ENCODE measurements at regions not wholly inside any gene's neighbourhood (a gene's known extent, or its start where the extent isn't known, plus 50 kb on each side); places are given as distances from the start of the nearest gene placed in this dataset.
"Not testable (repeated sequence)": the region's sequence is repeated elsewhere in the genome, so short reads cannot be mapped to it uniquely, and the experiment has no call there.

DNA sequence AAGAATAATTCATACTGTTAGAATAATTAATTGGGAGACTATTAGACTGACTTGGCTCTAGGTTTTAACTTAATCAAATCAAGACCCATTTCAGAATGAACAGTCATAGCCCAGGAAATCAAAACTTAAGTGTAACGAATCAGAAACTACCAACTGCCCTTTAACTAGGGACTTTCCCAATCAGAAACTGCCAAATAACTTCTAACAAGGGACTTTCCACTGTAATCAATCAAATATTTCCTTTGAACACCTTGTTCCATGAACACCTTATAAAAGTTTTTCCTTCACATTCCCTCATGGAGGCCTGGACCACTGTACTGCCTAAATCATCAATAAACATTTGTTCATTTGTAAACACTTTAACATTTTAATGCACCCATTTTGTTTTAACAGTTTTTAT is 1054.7 kb upstream of the TMPRSS15 start:
- DNase-seq (ENCODE audit: extremely low spot score): no peak
- Histone ChIP-seq H3K36me3 (ENCODE audit: insufficient read depth) (no peaks in the 10 kb centered on the region), H3K4me3 (ENCODE audit: low read depth, low read length) (no peak overlapping the region), H3K4me1 (ENCODE audit: insufficient read depth) (no peaks in the 10 kb centered on the region), H3K27ac (ENCODE audit: low read depth) (no peak overlapping the region)
- 83% methylated on average over 1 of the region's 1 CpG for WGBS

DNA sequence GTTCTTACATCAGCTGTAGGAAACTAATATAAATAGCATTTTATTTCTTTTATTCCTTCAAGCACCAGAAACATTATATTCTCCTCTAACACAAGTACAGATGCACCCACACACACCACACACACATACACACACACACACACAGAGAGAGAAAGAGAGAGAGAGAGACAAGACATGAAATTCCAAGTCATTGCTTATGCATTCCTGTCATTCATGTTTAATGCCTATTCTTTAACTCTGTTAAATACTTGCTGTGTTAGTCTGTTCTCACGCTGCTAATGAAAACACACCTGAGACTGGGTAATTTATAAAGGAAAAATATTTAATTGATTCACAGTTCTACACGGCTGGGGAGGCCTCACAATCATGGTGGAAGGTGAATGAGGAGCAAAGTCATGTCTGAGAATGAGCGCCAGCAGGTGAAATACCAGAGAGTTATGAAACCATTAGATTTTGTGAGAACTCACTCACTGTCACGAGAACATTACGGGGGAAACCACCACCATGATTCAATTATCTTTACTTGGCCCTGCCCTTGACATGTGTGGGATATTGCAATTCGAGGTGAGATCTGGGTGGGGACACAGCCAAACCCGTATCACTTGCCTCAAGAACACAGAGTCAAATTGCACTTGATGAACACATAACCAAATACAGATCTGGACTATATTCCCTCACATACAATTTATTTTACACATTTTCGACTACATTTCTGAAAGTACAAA is 1058.1 kb upstream of the TMPRSS15 start:
- no peak overlapping the region for H3K27ac ChIP-seq (ENCODE audit: low read depth)
- 89% methylated on average over 8 of the region's 8 CpGs for WGBS
- DNase-seq (ENCODE audit: extremely low spot score): no peak
- H3K4me3 ChIP-seq (ENCODE audit: low read depth, low read length): no peak overlapping the region
- H3K36me3 ChIP-seq (ENCODE audit: insufficient read depth): no peaks in the 10 kb centered on the region
- H3K4me1 ChIP-seq (ENCODE audit: insufficient read depth): no peaks in the 10 kb centered on the region

DNA sequence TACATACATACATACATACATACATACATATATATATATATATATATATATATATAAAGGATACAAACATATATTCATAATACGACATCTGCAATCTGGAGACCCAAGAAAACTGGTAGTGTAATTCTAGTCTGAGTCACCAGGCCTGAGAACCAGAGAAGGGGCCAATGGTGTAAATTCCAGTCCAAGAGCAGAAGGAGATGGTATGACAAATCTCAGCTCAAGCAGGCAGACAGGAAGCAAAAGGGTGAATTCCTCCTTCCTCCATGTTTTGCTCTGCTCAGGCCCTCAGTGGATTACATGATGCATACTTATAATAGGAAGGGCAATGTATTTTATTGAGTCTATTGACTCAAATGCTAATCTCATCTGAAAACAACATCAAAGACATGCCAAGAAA is 1060.4 kb upstream of the TMPRSS15 start:
- Histone ChIP-seq H3K4me3 (ENCODE audit: low read depth, low read length) (no peak overlapping the region), H3K27ac (ENCODE audit: low read depth) (no peak overlapping the region), H3K4me1 (ENCODE audit: insufficient read depth) (no peaks in the 10 kb centered on the region), H3K36me3 (ENCODE audit: insufficient read depth) (no peaks in the 10 kb centered on the region)
- DNase-seq (ENCODE audit: extremely low spot score): no peak
- WGBS: 94% methylated on average over 1 of the region's 1 CpG

DNA sequence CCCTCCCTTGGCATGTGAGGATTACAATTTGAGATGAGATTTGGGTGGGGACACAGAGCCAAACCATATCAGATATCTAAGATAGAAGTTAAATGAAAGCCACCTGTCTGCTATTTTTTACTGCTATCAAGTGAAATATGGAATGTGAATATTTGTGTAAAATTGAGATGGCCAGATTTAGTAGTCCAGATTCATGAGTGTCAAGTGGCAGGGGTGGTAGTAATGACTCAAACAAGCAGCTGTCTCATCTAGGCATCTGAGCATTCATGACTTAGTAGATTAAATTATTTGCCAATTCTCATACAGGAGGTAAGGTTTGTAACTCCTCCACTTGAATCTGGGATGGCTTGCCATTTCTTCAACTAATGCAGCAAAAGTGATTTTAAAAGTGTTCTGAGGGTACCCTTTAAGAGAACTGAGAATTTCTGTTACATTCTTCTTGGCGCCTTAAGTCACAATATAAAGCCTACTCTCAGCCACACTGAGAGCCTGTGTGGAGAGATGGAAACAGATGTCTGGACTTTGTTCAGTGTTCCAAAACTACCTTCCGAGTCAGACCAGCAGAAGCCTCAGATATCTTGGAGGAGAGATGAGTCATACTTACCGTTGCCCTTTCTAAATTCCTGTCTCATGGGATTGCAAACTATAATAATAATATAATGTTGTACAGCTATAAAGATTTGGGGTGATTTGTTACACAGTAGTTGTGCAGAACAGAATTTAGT is 1065.6 kb upstream of the TMPRSS15 start:
- DNase-seq (ENCODE audit: extremely low spot score): no peak

DNA sequence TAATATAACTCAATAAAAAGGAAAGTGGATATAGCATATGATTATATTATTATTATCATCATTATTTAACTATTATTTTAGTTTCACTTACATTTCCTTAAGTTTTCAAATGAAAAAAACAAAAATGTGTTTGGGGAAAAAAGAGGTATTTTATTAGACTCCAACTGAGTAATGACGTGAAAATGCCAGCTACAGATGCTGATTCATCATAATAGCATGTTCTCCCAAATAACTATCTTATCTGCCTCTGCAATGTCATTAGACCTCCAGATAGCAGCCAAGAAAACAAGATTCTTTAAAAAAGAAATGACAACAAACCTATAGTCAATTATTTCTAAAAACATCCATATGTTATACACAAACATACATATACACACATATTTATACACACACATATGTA is 1071.9 kb upstream of the TMPRSS15 start:
- H3K27ac ChIP-seq (ENCODE audit: low read depth): no peak overlapping the region
- H3K36me3 ChIP-seq (ENCODE audit: insufficient read depth): no peaks in the 10 kb centered on the region
- H3K4me3 ChIP-seq (ENCODE audit: low read depth, low read length): no peak overlapping the region
- DNase-seq (ENCODE audit: extremely low spot score): no peak
- WGBS: 52% methylated on average over 1 of the region's 1 CpG
- no peaks in the 10 kb centered on the region for H3K4me1 ChIP-seq (ENCODE audit: insufficient read depth)

More for the DNA sequence above, 1065.6 kb upstream of the TMPRSS15 start:
- H3K4me1 ChIP-seq (ENCODE audit: insufficient read depth): no peaks in the 10 kb centered on the region
- no peak overlapping the region for H3K4me3 ChIP-seq (ENCODE audit: low read depth, low read length)
- H3K36me3 ChIP-seq (ENCODE audit: insufficient read depth): no peaks in the 10 kb centered on the region
- no peak overlapping the region for H3K27ac ChIP-seq (ENCODE audit: low read depth)
- 58% methylated on average over 3 of the region's 3 CpGs for WGBS

DNA sequence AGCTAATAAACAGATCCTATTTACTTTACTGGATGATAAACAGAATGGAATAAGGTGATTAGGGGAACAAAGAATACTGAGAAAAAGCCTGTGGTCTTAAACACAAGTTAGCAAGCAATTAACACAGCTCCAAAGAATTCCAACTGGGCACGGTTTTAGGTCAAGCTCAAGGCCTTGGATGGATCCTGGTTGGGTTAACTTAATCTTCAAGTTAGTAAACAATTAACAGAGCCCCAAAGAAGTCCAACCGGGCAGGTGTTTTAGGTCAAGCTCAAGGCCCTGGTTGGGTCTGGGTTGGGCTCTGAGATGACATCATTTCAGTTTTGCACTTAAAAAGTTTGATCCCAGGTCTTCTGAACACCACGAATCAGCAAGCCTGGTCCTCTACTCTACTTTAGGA is 1086.3 kb upstream of the TMPRSS15 start:
- no peaks in the 10 kb centered on the region for H3K4me1 ChIP-seq (ENCODE audit: insufficient read depth)
- 49% methylated on average over 3 of the region's 3 CpGs for WGBS
- H3K27ac ChIP-seq (ENCODE audit: low read depth): no peak overlapping the region
- no peak for DNase-seq (ENCODE audit: extremely low spot score)
- H3K36me3 ChIP-seq (ENCODE audit: insufficient read depth): no peaks in the 10 kb centered on the region
- H3K4me3 ChIP-seq (ENCODE audit: low read depth, low read length): no peak overlapping the region

DNA sequence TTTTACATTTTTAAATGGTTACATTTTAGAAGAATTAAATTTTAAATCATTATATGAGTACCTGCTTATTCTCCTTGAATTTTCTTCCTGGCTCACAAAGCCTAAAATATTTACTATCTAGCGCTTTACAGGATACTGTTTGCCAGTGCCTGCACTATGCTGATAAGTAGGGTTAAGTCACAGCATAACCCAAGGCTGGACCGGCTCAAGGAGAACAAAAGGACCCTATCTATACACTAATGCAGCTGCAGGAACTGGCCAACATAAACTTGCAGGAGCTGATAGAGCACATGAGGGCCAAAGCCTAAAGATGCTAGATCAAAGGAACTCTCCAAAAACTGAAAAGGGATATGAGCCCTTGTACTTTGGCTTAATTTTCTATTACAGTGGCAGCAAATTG is 1086.9 kb upstream of the TMPRSS15 start:
- no peaks in the 10 kb centered on the region for H3K4me1 ChIP-seq (ENCODE audit: insufficient read depth)
- no peak for DNase-seq (ENCODE audit: extremely low spot score)
- WGBS: 45% methylated on average over 2 of the region's 2 CpGs
- H3K27ac ChIP-seq (ENCODE audit: low read depth): no peak overlapping the region
- H3K36me3 ChIP-seq (ENCODE audit: insufficient read depth): no peaks in the 10 kb centered on the region
- H3K4me3 ChIP-seq (ENCODE audit: low read depth, low read length): no peak overlapping the region

DNA sequence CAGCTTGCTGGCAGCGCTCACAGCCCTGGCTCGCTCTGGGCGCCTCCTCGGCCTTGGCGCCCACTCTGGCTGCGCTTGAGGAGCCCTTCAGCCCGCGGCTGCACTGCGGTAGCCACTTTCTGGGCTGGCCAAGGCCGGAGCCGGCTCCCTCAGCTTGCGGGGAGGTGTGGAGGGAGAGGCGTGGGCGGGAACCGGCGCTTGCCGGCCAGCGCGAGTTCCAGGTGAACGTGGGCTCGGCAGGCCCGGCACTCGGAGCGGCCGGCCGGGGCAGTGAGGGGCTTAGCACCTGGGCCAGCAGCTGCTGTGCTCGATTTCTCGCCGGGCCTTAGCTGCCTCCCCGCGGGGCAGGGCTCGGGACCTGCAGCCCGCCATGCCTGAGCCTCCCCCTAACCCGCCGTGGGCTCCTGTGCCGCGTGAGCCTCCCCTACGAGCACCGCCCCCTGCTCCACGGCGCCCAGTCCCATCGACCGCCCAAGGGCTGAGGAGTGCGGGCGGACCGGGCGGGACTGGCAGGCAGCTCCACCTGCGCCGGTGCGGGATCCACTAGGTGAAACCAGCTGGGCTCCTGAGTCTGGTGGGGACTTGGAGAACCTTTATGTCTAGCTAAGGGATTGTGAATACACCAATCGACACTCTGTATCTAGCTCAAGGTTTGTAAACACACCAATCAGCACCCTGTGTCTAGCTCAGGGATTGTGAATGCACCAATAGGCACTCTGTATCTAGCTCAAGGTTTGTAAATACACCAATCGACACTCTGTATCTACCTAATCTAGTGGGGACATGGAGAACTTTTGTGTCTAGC is 1090.1 kb upstream of the TMPRSS15 start:
- not testable (repeated sequence) for H3K27ac ChIP-seq (ENCODE audit: low read depth); H3K4me3 ChIP-seq (ENCODE audit: low read depth, low read length); H3K36me3 ChIP-seq (ENCODE audit: insufficient read depth); DNase-seq (ENCODE audit: extremely low spot score); H3K4me1 ChIP-seq (ENCODE audit: insufficient read depth)
- 96% methylated on average over 52 of the region's 52 CpGs for WGBS

DNA sequence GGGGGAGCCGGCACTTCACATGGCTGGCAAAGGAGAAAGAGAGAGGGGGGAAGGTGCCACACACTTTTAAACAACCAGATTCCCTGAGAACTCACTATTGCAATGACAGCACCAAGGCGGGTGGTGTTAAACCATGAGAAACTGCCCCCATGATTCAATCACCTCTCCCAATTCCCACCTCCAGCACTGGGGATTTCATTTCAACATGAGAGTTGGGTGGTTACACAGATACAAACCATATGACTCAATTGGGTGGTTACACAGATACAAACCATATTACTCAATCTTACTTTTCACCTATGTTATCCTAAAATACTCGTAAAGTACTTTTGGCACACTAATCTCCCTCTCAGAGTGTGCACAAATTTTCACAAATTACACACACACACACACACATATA is 1097.5 kb upstream of the TMPRSS15 start:
- H3K36me3 ChIP-seq (ENCODE audit: insufficient read depth): no peaks in the 10 kb centered on the region
- H3K4me1 ChIP-seq (ENCODE audit: insufficient read depth): no peaks in the 10 kb centered on the region
- H3K4me3 ChIP-seq (ENCODE audit: low read depth, low read length): no peak overlapping the region
- no peak overlapping the region for H3K27ac ChIP-seq (ENCODE audit: low read depth)
- WGBS: 94% methylated on average over 3 of the region's 3 CpGs
- no peak for DNase-seq (ENCODE audit: extremely low spot score)

DNA sequence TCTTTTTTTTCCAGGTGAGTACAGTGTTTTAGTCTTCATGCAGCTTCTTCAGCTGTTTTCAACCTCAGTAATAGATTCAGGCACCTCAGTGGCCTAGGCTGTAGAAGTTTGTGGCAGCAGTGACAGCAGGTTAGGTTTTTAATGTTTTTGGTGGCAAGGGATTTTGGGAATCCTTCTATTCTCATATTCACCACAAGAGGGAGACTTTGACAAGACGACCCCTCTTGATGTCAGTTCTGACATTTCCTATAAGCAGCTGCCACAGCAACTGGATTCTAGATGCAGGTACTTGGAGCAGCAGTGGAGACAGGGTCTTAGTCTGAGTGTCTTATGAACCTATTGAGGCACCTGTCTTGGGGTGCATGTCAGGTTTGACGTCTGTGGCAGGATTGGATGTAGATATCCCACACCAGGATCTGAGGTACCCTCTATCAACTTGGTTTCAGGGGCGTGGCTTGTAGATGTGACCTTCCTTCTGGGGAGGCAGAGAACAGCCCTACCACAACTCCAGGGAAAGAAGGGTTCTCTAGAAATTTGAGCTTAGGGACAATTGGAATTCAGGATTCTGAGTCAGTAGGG is 1104.2 kb upstream of the TMPRSS15 start:
- no peak for DNase-seq (ENCODE audit: extremely low spot score)
- H3K4me3 ChIP-seq (ENCODE audit: low read depth, low read length): no peak overlapping the region
- no peak overlapping the region for H3K27ac ChIP-seq (ENCODE audit: low read depth)
- no peaks in the 10 kb centered on the region for H3K4me1 ChIP-seq (ENCODE audit: insufficient read depth)
- 75% methylated on average over 3 of the region's 3 CpGs for WGBS
- H3K36me3 ChIP-seq (ENCODE audit: insufficient read depth): no peaks in the 10 kb centered on the region

DNA sequence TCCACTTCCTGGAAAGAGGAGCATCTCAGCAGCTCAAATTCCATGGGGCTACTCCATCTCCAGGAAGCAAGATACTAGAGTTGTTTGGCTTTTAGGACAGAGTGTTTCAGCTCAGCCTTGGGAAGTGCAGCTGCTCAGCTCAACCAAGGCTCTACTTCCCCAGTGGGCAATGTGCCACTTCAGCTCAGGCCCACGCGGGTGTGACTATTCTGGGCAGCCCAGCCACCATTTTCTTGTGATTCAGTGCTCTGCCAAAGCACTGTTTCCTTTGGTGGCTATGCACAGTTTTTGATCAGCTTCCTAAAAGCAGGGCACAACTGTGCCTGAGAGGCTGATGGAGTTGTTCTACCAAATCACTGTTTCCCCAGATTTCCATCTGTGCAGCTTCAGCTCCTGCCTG is 1104.9 kb upstream of the TMPRSS15 start:
- DNase-seq (ENCODE audit: extremely low spot score): no peak
- H3K4me3 ChIP-seq (ENCODE audit: low read depth, low read length): no peak overlapping the region
- no peak overlapping the region for H3K27ac ChIP-seq (ENCODE audit: low read depth)
- 96% methylated on average over 2 of the region's 2 CpGs for WGBS
- no peaks in the 10 kb centered on the region for H3K36me3 ChIP-seq (ENCODE audit: insufficient read depth)
- no peaks in the 10 kb centered on the region for H3K4me1 ChIP-seq (ENCODE audit: insufficient read depth)

DNA sequence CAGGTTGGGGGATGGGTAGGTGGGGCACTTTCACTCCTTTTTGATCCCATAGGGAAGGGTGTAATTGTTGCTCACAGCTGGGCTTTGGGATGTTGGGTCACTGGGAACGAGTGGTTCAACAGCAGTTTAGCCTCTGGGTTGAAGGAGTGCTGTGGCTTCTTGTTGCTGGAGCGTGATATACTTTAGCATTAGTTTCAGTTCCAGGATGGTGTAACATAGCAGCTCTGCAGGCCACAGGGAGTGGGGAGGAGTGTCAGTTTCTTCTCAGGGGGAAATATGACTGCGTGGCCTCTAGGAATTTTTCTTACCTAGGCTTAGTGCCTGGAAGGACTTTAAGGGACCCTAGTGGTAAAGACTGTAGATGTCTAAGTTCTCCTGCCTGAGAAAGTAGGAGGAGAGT is 1105.3 kb upstream of the TMPRSS15 start:
- Histone ChIP-seq H3K36me3 (ENCODE audit: insufficient read depth) (no peaks in the 10 kb centered on the region), H3K4me3 (ENCODE audit: low read depth, low read length) (no peak overlapping the region), H3K4me1 (ENCODE audit: insufficient read depth) (no peaks in the 10 kb centered on the region), H3K27ac (ENCODE audit: low read depth) (no peak overlapping the region)
- DNase-seq (ENCODE audit: extremely low spot score): no peak
- WGBS: 83% methylated on average over 3 of the region's 3 CpGs

DNA sequence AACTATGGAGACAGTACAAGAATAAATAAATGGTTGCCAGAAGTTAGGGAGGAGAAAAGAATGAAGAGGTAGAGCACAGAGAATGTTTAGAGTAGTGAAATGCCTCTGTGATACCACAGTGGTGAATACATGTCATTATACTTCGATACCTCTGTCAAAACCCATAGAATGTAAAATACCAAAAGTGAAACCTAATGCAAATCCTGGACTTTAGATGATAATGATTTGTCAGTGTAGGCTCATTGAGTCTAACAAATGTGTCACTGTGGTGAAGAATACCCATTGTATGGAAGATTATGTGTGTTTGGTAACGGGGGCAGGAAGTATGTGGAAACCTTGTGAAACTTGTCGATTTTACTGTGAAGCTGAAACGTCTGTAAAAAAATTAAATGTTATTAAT is 1106.5 kb upstream of the TMPRSS15 start:
- DNase-seq (ENCODE audit: extremely low spot score): no peak
- no peak overlapping the region for H3K4me3 ChIP-seq (ENCODE audit: low read depth, low read length)
- 80% methylated on average over 4 of the region's 4 CpGs for WGBS
- no peak overlapping the region for H3K27ac ChIP-seq (ENCODE audit: low read depth)
- H3K4me1 ChIP-seq (ENCODE audit: insufficient read depth): no peaks in the 10 kb centered on the region
- no peaks in the 10 kb centered on the region for H3K36me3 ChIP-seq (ENCODE audit: insufficient read depth)
